ENCODE measurements at regions not wholly inside any gene's neighbourhood (a gene's known extent, or its start where the extent isn't known, plus 50 kb on each side); places are given as distances from the start of the nearest gene placed in this dataset.

GRCh38 chrX:40189637-40190036 lies 91.9 kb upstream of the BCOR start:
- no peak for TF ChIP-seq CTCF (IDR thresholded peaks at IDR 0.05)
- no peak for TF ChIP-seq EZH2 (IDR thresholded peaks at IDR 0.05; ENCODE audit: borderline replicate concordance, insufficient read depth, low read depth, low read length, poor library complexity, severe bottlenecking)
